Duodenal mucosa (tissue), 2 donors: ENCODE measurements at regions not wholly inside any gene's neighbourhood (a gene's known extent, or its start where the extent isn't known, plus 50 kb on each side); places are given as distances from the start of the nearest gene placed in this dataset.

Source experiments
- H3K27ac ChIP-seq: one replicate; pipeline ENCODE4 v1.7.0; 2013; ENCODE audit warnings: low read depth, low read length
- H3K27me3 ChIP-seq, 2 donors: one replicate each; pipeline ENCODE4 v1.7.0; 2013; ENCODE audit warnings: low read length in 2 of 2, control low read depth in 1 of 2; ENCODE audit not compliant: insufficient read depth in 2 of 2, control insufficient read depth in 1 of 2
- H3K36me3 ChIP-seq, 2 donors: one replicate each; pipeline ENCODE4 v1.7.0; 2013; ENCODE audit warnings: low read length in 2 of 2, control low read depth in 1 of 2; ENCODE audit not compliant: insufficient read depth in 2 of 2, control insufficient read depth in 1 of 2
- H3K4me1 ChIP-seq, 2 donors: one replicate each; pipeline ENCODE4 v1.7.0; 2013; ENCODE audit warnings: low read length in 2 of 2, control low read depth in 1 of 2; ENCODE audit not compliant: insufficient read depth in 2 of 2, control insufficient read depth in 1 of 2
- H3K4me3 ChIP-seq, 2 donors: one replicate each; pipeline ENCODE4 v1.7.0; 2013; ENCODE audit warnings: low read length in 2 of 2, low read depth in 1 of 2
- H3K9ac ChIP-seq, 2 donors: one replicate each; pipeline ENCODE4 v1.7.0; 2013; ENCODE audit warnings: low read length in 2 of 2, low read depth in 1 of 2
- H3K9me3 ChIP-seq, 2 donors: one replicate each; pipeline ENCODE4 v1.7.0; 2013; ENCODE audit warnings: low read length in 2 of 2, control low read depth in 1 of 2; ENCODE audit not compliant: control insufficient read depth in 1 of 2

GRCh38 chr20:19958219-19958618 is 58.9 kb upstream of the NAA20 start:
- no peaks in the 10 kb centered on the region for H3K4me1 ChIP-seq
- no peak overlapping the region for H3K9ac ChIP-seq
- peaks cover 48 to 67% of the 10 kb centered on the region in 2 donors for H3K36me3 ChIP-seq
- H3K27ac ChIP-seq, result no peak overlapping the region
- no peak overlapping the region for H3K4me3 ChIP-seq
- H3K9me3 ChIP-seq, result no peaks in the 10 kb centered on the region
- no peaks in the 10 kb centered on the region for H3K27me3 ChIP-seq

GRCh38 chr20:19958928-19959327 is 58.2 kb upstream of the NAA20 start:
- Histone ChIP-seq H3K27me3 (no peaks in the 10 kb centered on the region), H3K9me3 (no peaks in the 10 kb centered on the region), H3K27ac (no peak overlapping the region), H3K4me3 (no peak overlapping the region), H3K4me1 (no peaks in the 10 kb centered on the region), H3K36me3 (peaks cover 48 to 67% of the 10 kb centered on the region in 2 donors), H3K9ac (no peak overlapping the region)

GRCh38 chr20:19960745-19961144 is 56.4 kb upstream of the NAA20 start:
- H3K27me3 ChIP-seq, result no peaks in the 10 kb centered on the region
- H3K27ac ChIP-seq, result no peak overlapping the region
- no peak overlapping the region for H3K4me3 ChIP-seq
- no peak overlapping the region for H3K9ac ChIP-seq
- H3K9me3 ChIP-seq, result no peaks in the 10 kb centered on the region
- H3K36me3 ChIP-seq, result peaks cover 53 to 79% of the 10 kb centered on the region in 2 donors
- H3K4me1 ChIP-seq, result peaks cover 0 to 12% of the 10 kb centered on the region in 2 donors

- Histone ChIP-seq H3K27me3 (no peaks in the 10 kb centered on the region), H3K36me3 (peaks cover 53 to 78% of the 10 kb centered on the region in 2 donors), H3K4me1 (peaks cover 0 to 12% of the 10 kb centered on the region in 2 donors), H3K27ac (no peak overlapping the region), H3K4me3 (no peak overlapping the region), H3K9me3 (no peaks in the 10 kb centered on the region), H3K9ac (no peak overlapping the region)
Measured at GRCh38 chr20:19961293-19961692, 55.9 kb upstream of the NAA20 start.

GRCh38 chr20:19962958-19963357 is 54.2 kb upstream of the NAA20 start:
- H3K4me3 ChIP-seq, result no peak overlapping the region
- no peaks in the 10 kb centered on the region for H3K27me3 ChIP-seq
- H3K27ac ChIP-seq, result no peak overlapping the region
- no peak overlapping the region for H3K9ac ChIP-seq
- H3K9me3 ChIP-seq, result no peaks in the 10 kb centered on the region
- H3K4me1 ChIP-seq, result peaks cover 3 to 18% of the 10 kb centered on the region in 2 donors
- peaks cover 45 to 76% of the 10 kb centered on the region in 2 donors for H3K36me3 ChIP-seq

- Histone ChIP-seq H3K4me1 (peaks cover 3 to 23% of the 10 kb centered on the region in 2 donors), H3K27ac (no peak overlapping the region), H3K4me3 (no peak overlapping the region), H3K9me3 (no peaks in the 10 kb centered on the region), H3K27me3 (no peaks in the 10 kb centered on the region), H3K36me3 (peaks cover 43 to 74% of the 10 kb centered on the region in 2 donors), H3K9ac (no peak overlapping the region)
Measured at GRCh38 chr20:19964289-19965265, 52.6 kb upstream of the NAA20 start.

- Histone ChIP-seq H3K4me1 (peaks cover 3 to 23% of the 10 kb centered on the region in 2 donors), H3K9me3 (no peaks in the 10 kb centered on the region), H3K9ac (no peak overlapping the region), H3K4me3 (no peak overlapping the region), H3K36me3 (peaks cover 31 to 74% of the 10 kb centered on the region in 2 donors), H3K27ac (no peak overlapping the region), H3K27me3 (no peaks in the 10 kb centered on the region)
Measured at GRCh38 chr20:19966840-19967239, 50.3 kb upstream of the NAA20 start.
